Sigmoid colon (tissue), 4 donors: ENCODE measurements at regions not wholly inside any gene's neighbourhood (a gene's known extent, or its start where the extent isn't known, plus 50 kb on each side); places are given as distances from the start of the nearest gene placed in this dataset.

ENCODE experiments used
- CTCF ChIP-seq, 4 experiments: fragments of 450-650 bp in 3 of 4; fragments of 200-600 bp in 1 of 4; IDR thresholded peaks; one replicate each; pipeline ENCODE4 v1.5.1; 2016 to 2019; ENCODE audit warnings: antibody characterized with exemption in 4 of 4, mild to moderate bottlenecking in 3 of 4, moderate library complexity in 2 of 4
- EP300 ChIP-seq, 4 donors: sonication (generic); formaldehyde crosslinking; IDR thresholded peaks; one replicate each; pipeline ENCODE4 v1.6.1; 2017; ENCODE audit warnings: antibody characterized with exemption in 4 of 4
- POLR2A ChIP-seq, 2 donors: fragments of 450-650 bp; IDR thresholded peaks; one replicate each; pipeline ENCODE4 v1.6.1; 2016; ENCODE audit warnings: antibody characterized with exemption in 2 of 2, mild to moderate bottlenecking in 2 of 2, moderate library complexity in 2 of 2
- POLR2AphosphoS5 ChIP-seq, 4 donors: sonication (generic); formaldehyde crosslinking; IDR thresholded peaks; one replicate each; pipeline ENCODE4 v1.6.1; 2017; ENCODE audit warnings: antibody characterized with exemption in 4 of 4

GRCh38 chr17:65312718-65313377 lies 175.7 kb downstream of the RGS9 start:
- no peak for TF ChIP-seq CTCF (IDR thresholded peaks at IDR 0.05)
- no peak for TF ChIP-seq POLR2A (IDR thresholded peaks at IDR 0.05)
- TF ChIP-seq POLR2AphosphoS5 (IDR thresholded peaks at IDR 0.05) = no peak
- no peak for TF ChIP-seq EP300 (IDR thresholded peaks at IDR 0.05)
